ENCODE measurements at regions not wholly inside any gene's neighbourhood (a gene's known extent, or its start where the extent isn't known, plus 50 kb on each side); places are given as distances from the start of the nearest gene placed in this dataset.

DNA sequence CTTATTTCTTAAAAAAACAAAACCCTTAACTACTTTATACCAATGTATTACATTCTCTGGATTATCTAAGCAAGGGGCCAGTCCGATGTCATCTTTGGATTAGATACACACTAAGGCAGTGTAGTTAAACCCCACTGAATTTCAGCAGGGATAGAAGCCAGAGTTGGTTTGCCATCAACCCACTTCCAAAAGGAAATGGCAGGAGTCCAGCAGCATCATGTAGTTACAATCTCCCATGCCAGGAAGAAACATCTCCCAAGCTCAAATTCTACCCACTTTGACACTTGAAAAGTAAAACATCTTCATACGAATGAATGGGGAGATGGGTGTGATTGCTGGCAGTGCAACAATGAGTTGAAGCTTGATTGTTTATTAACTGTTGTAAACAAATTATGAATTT is 203.5 kb upstream of the PLXNC1 start:
- Mint-ChIP-seq H3K36me3 (ENCODE audit: low read depth) (no peaks in the 10 kb centered on the region), H3K4me1 (ENCODE audit: low read depth) (no peaks in the 10 kb centered on the region)
- intact Hi-C loops (cut with micrococcal nuclease) = no loop called here

DNA sequence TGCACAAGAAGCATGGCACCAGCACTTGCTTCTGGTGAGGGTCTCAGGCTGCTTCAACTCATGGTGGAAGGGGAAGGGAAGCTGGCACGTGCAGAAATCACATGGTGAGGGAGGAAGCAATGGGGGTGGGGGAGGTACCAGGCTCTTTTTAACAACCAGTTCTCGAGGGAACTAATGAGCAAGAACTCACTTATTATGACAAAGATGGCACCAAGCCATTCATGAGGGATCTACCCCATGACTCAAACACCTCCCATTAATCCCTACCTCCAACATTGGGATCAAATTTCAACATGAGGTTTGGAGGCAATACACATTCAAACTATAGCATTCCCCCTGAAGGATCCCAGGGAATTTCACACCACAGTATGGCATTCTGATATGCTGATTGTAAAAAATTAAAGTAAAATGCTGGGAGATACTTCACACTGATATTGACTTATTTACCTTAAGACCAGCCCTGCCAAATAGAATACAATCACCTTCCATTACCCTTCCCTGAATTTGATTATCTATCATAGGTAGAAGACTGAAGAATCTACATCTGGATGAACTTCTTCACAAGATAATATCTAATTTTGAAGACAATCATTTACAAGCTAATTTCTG is 201.7 kb upstream of the PLXNC1 start:
- no peaks in the 10 kb centered on the region for H3K36me3 Mint-ChIP-seq (ENCODE audit: low read depth)
- intact Hi-C loops (cut with micrococcal nuclease) = no loop called here

More for the DNA sequence above, 203.5 kb upstream of the PLXNC1 start:
- H3K27me3 Mint-ChIP-seq = peaks cover 3% of the 10 kb centered on the region
- H3K27ac Mint-ChIP-seq = no peak overlapping the region
- H3K4me3 Mint-ChIP-seq = no peak overlapping the region
- peaks cover 14% of the 10 kb centered on the region for H3K9me3 Mint-ChIP-seq

DNA sequence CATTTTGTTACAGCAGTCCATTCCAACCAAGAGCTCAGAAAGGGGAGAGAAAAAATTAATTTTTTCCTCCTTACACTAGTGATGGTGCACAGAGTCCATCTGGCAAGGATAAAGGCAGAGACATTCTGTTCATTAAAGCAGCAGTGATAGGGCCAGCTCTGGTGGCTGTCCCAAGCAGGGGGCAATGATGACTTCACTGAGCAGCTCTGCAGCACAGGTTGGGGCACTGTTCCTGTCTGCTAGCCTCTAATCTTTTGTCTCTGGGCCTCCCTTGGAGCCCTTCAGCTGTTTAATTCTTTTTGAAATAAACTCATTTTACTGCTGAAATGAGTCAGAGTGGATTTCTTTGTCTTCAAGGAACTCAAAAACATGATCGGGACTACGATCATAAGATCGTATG is 200.9 kb upstream of the PLXNC1 start:
- H3K4me1 Mint-ChIP-seq (ENCODE audit: low read depth) = no peaks in the 10 kb centered on the region
- H3K27ac Mint-ChIP-seq = no peak overlapping the region
- H3K27me3 Mint-ChIP-seq = peaks cover 3% of the 10 kb centered on the region

More for the DNA sequence above, 201.7 kb upstream of the PLXNC1 start:
- Mint-ChIP-seq H3K27ac (no peak overlapping the region), H3K9me3 (peaks cover 17% of the 10 kb centered on the region), H3K4me1 (ENCODE audit: low read depth) (no peaks in the 10 kb centered on the region), H3K4me3 (no peak overlapping the region), H3K27me3 (peaks cover 3% of the 10 kb centered on the region)

GRCh38 chr12:93950311-93950710 is 198.1 kb upstream of the PLXNC1 start:
- Mint-ChIP-seq H3K4me1 (ENCODE audit: low read depth) (no peaks in the 10 kb centered on the region), H3K27ac (no peak overlapping the region), H3K9me3 (peaks cover 17% of the 10 kb centered on the region), H3K4me3 (no peak overlapping the region), H3K36me3 (ENCODE audit: low read depth) (no peaks in the 10 kb centered on the region), H3K27me3 (peaks cover 3% of the 10 kb centered on the region)
- intact Hi-C loops (cut with micrococcal nuclease) = no loop called here

More for the DNA sequence above, 200.9 kb upstream of the PLXNC1 start:
- H3K9me3 Mint-ChIP-seq = peaks cover 17% of the 10 kb centered on the region
- no peak overlapping the region for H3K4me3 Mint-ChIP-seq
- intact Hi-C loops (cut with micrococcal nuclease) = no loop called here
- no peaks in the 10 kb centered on the region for H3K36me3 Mint-ChIP-seq (ENCODE audit: low read depth)

DNA sequence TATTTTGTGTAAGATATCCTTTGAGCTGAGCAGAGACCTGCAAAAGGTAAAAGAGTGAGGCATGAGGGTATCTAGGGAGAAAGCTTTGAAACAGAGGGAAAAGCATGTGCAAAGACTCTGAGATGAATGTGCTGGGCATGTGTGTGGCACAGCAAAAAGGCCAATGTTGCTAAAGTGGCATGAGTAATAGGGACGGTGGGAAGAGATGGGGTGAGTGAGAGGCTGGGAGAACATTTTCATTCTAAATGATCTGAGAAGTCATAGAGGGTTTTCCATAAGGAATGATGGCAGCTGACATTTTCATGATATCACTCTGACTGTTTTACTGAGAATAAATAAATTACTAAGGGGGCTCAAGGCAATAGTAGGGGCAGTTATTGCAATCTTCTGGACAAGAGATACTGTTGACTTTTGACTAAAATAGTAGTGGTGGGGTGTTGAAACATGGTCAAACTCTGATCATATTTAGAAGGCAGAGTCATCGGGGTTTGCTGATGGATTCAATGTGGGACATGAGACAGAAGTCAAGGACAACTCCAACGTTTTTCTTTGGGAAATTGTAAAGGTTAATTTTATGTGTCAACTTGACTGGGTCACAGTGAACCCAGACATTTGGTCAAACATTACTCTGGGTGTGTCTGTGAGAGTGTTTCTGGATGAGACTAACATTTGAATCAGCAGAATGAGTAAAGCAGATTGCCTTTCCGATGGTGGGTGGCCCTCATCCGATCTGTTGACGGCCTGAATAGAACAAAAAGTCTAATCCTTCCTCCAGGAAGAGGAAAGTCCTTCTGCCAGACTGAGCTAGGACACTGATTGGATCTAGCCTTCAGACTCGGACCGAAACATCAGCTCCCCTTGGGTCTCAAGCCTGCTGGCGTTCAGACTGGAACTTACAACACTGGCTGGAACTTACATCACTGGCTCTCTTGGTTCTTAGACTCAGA is 193.9 kb upstream of the PLXNC1 start:
- no peaks in the 10 kb centered on the region for H3K4me1 Mint-ChIP-seq (ENCODE audit: low read depth)
- H3K4me3 Mint-ChIP-seq = no peak overlapping the region
- H3K27me3 Mint-ChIP-seq = no peaks in the 10 kb centered on the region
- no peak overlapping the region for H3K27ac Mint-ChIP-seq
- H3K9me3 Mint-ChIP-seq = peaks cover 23% of the 10 kb centered on the region
- no peaks in the 10 kb centered on the region for H3K36me3 Mint-ChIP-seq (ENCODE audit: low read depth)
- intact Hi-C loops (cut with micrococcal nuclease) = no loop called here

DNA sequence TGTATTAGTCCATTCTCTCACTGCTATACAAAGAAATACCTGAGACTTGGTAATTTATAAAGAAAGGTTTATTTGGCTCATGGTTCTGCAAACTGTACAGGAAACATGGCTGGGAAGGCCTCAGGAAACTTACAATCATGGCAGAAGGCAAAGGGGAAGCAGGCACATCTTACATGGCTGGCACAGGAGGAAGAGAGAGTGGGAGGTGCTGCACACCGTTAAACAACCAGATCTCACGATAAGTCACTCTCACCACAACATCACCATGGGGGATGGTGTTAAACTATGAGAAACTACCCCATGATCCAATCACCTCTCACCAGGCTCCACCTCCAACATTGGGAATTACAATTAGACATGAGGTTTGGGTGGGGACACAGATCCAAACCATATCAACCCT is 191.8 kb upstream of the PLXNC1 start:
- Mint-ChIP-seq H3K36me3 (ENCODE audit: low read depth) (no peaks in the 10 kb centered on the region), H3K4me1 (ENCODE audit: low read depth) (no peaks in the 10 kb centered on the region), H3K4me3 (no peak overlapping the region), H3K27me3 (no peaks in the 10 kb centered on the region), H3K9me3 (peaks cover 16% of the 10 kb centered on the region), H3K27ac (no peak overlapping the region)
- intact Hi-C loops (cut with micrococcal nuclease) = no loop called here

DNA sequence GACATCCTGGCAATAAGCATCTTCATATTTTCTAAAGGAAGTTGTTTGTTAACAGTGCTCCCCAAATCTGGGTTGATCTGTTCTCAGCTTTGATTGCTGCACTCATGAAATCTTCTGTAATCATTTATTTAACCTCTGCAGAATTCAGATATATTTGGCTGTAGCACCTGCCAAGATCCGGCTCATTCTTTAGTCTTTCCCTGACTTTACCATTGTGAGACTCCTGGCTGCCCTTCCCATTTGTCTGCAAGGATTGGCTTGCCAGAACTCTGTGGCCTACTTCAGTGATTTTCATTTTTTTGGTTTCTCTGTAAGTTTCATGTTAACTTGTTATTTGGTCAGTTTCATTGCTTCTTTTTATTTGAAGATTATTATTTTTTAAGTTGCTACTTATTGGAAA is 191.2 kb upstream of the PLXNC1 start:
- Mint-ChIP-seq H3K4me3 (no peak overlapping the region), H3K9me3 (peaks cover 16% of the 10 kb centered on the region), H3K27me3 (no peaks in the 10 kb centered on the region), H3K27ac (no peak overlapping the region), H3K4me1 (ENCODE audit: low read depth) (no peaks in the 10 kb centered on the region), H3K36me3 (ENCODE audit: low read depth) (no peaks in the 10 kb centered on the region)
- intact Hi-C loops (cut with micrococcal nuclease) = no loop called here

DNA sequence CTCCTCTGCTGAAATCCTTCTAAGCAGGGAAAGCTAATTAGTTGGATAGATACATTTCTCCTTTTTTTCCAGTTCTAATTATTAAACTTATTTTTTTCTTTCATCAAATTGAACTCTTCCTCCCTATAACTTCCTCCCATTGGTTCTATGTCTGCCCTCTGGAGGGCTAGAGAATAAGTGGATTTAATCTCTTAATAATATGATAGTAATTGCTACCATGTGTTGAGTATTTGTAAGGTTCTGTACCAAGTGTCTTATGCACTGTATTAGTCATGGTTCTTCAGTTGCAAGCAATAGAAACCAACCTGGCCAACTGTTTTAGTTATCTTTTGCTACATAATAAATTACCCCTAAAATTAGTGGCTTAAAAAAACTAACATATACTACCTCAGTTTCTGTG is 190.5 kb upstream of the PLXNC1 start:
- H3K36me3 Mint-ChIP-seq (ENCODE audit: low read depth) = no peaks in the 10 kb centered on the region
- no peak overlapping the region for H3K4me3 Mint-ChIP-seq
- intact Hi-C loops (cut with micrococcal nuclease) = no loop called here
- no peak overlapping the region for H3K27ac Mint-ChIP-seq
- no peaks in the 10 kb centered on the region for H3K27me3 Mint-ChIP-seq
- peaks cover 23% of the 10 kb centered on the region for H3K9me3 Mint-ChIP-seq
- no peaks in the 10 kb centered on the region for H3K4me1 Mint-ChIP-seq (ENCODE audit: low read depth)

DNA sequence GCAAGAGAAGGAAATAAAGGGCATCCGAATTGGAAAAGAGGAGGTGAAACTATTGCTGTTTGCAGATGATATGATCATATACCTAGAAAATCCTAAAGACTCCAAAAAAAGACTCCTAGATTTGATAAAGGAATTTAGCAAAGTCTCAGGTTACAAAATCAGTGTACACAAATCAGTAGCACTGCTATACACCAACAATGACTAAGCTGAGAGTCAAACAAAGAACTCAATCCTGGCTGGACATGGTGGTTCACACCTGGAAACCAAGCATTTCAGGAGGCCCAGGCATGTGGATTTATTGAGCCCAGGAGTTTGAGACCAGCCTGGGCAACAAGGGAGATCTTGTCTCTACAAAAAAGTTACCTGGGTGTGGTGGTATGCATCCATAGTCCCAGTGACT is 188.7 kb upstream of the PLXNC1 start:
- H3K27ac Mint-ChIP-seq = no peak overlapping the region
- no peak overlapping the region for H3K4me3 Mint-ChIP-seq
- H3K36me3 Mint-ChIP-seq (ENCODE audit: low read depth) = no peaks in the 10 kb centered on the region
- no peaks in the 10 kb centered on the region for H3K4me1 Mint-ChIP-seq (ENCODE audit: low read depth)
- intact Hi-C loops (cut with micrococcal nuclease) = no loop called here
- peaks cover 26% of the 10 kb centered on the region for H3K9me3 Mint-ChIP-seq
- H3K27me3 Mint-ChIP-seq = no peaks in the 10 kb centered on the region

- Mint-ChIP-seq H3K27ac (no peak overlapping the region), H3K36me3 (ENCODE audit: low read depth) (no peaks in the 10 kb centered on the region), H3K27me3 (no peaks in the 10 kb centered on the region), H3K4me1 (ENCODE audit: low read depth) (no peaks in the 10 kb centered on the region), H3K9me3 (peaks cover 26% of the 10 kb centered on the region), H3K4me3 (no peak overlapping the region)
- intact Hi-C loops (cut with micrococcal nuclease) = no loop called here
Observed at GRCh38 chr12:93960521-93960920, 187.9 kb upstream of the PLXNC1 start.

GRCh38 chr12:93962336-93962735 is 186.0 kb upstream of the PLXNC1 start:
- H3K36me3 Mint-ChIP-seq (ENCODE audit: low read depth) = no peaks in the 10 kb centered on the region
- H3K4me3 Mint-ChIP-seq = no peak overlapping the region
- no peaks in the 10 kb centered on the region for H3K4me1 Mint-ChIP-seq (ENCODE audit: low read depth)
- H3K27ac Mint-ChIP-seq = no peak overlapping the region
- no peaks in the 10 kb centered on the region for H3K27me3 Mint-ChIP-seq
- intact Hi-C loops (cut with micrococcal nuclease) = no loop called here
- H3K9me3 Mint-ChIP-seq = peaks cover 10% of the 10 kb centered on the region

GRCh38 chr12:93964936-93965335 is 183.4 kb upstream of the PLXNC1 start:
- H3K9me3 Mint-ChIP-seq = peaks cover 10% of the 10 kb centered on the region
- H3K27ac Mint-ChIP-seq = no peak overlapping the region
- intact Hi-C loops (cut with micrococcal nuclease) = no loop called here
- no peaks in the 10 kb centered on the region for H3K36me3 Mint-ChIP-seq (ENCODE audit: low read depth)
- no peaks in the 10 kb centered on the region for H3K27me3 Mint-ChIP-seq
- H3K4me1 Mint-ChIP-seq (ENCODE audit: low read depth) = no peaks in the 10 kb centered on the region
- no peak overlapping the region for H3K4me3 Mint-ChIP-seq

DNA sequence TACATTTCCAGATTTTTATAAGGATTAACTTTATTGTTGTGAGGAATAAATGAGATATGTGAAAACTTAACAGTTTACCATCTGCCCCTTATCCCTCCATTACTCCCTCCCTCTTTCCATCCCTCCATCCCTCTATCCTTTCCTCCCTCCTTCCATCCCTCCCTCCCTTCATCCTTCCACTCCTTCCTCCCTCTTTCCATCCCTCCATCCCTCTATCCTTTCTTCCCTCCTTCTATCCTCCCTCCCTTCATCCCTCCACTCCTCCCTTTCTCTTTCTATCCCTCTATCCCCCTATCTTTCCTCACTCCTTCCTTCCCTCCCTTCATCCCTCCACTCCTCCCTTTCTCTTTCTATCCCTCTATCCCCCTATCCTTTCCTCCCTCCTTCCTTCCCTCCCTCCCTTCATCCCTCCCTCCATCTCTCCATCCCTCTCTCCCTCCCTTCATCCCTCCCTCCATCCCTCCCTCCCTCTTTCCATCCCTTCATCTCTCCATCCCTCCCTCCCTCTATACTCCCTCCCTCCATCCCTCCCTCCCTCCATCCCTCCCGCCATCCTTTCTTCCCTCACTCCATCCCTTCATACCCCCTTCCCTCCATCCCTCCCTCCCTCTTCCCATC is 181.8 kb upstream of the PLXNC1 start:
- intact Hi-C loops (cut with micrococcal nuclease) = no loop called here
- Mint-ChIP-seq H3K9me3 (peaks cover 10% of the 10 kb centered on the region), H3K27ac (no peak overlapping the region), H3K27me3 (no peaks in the 10 kb centered on the region), H3K36me3 (ENCODE audit: low read depth) (no peaks in the 10 kb centered on the region), H3K4me3 (no peak overlapping the region), H3K4me1 (ENCODE audit: low read depth) (no peaks in the 10 kb centered on the region)

DNA sequence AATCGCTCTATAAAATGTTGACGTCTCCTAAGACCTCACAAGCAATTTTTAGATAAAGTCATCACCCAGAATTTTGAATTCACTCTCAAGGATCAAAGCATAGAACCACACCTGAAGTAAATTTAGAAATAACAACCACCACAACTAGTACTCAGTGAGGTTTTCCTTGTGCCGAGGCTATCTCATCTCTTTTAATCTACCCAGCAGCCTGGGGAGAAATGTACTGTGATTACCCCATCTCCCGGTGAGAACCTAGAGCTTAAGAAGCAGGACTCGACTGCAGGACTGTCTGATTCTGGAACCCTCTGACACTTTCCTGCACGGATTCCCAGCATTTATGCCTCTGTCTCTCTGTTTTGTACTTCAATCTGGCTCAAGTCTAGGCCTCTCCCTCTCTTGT is 180.9 kb upstream of the PLXNC1 start:
- Mint-ChIP-seq H3K27me3 (no peaks in the 10 kb centered on the region), H3K36me3 (ENCODE audit: low read depth) (no peaks in the 10 kb centered on the region), H3K27ac (no peak overlapping the region), H3K9me3 (peaks cover 7% of the 10 kb centered on the region), H3K4me3 (no peak overlapping the region), H3K4me1 (ENCODE audit: low read depth) (no peaks in the 10 kb centered on the region)
- intact Hi-C loops (cut with micrococcal nuclease) = no loop called here
